ENCODE measurements at regions not wholly inside any gene's neighbourhood (a gene's known extent, or its start where the extent isn't known, plus 50 kb on each side); places are given as distances from the start of the nearest gene placed in this dataset.
"Not testable (repeated sequence)": the region's sequence is repeated elsewhere in the genome, so short reads cannot be mapped to it uniquely, and the experiment has no call there.

GRCh38 chr6:80974579-80974978, 777.9 kb downstream of the TENT5A start:
- no peak for DNase-seq

DNA sequence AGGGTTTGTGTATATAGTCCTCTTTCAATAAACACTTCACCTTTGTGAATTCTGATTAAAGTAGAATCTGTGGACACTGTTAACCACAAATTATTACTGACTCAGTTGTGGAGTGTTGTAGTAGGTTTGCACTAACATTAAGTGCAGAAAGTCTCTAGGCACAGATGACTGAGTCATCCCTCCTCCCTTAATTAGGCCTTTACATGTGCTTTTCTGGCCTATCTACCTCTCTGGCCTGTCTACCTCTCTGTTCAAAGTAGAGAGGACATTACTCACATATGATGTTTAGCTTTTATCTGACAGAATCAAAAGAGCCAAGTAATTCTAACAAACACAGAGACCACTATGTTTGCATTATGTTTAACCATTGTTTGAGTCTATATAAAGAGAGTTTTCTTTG, 783.0 kb downstream of the TENT5A start:
- peak; percentile 63 for DNase-seq

- DNase-seq, result no peak
Observed at GRCh38 chr6:80967609-80968008, 784.9 kb downstream of the TENT5A start.

DNA sequence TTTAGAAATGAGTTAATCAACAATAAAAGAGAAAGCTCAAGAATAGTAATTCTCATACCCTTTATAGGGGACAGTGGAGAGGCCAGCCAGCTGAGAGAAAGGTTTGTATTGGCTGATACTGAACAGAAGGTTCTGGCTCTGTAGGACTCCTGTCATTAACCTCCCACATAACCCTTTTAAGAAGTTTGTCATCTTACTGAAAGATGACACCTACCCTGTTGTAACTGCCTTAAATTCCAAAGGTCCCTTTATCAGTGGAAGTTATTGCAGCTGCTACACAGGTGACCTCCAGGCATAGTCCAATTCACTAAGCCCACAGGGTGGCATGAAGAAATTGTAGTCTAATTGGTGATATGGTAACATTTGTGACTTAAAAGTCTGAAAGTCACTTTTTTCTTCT, 790.1 kb downstream of the TENT5A start:
- DNase-seq, result no peak

DNA sequence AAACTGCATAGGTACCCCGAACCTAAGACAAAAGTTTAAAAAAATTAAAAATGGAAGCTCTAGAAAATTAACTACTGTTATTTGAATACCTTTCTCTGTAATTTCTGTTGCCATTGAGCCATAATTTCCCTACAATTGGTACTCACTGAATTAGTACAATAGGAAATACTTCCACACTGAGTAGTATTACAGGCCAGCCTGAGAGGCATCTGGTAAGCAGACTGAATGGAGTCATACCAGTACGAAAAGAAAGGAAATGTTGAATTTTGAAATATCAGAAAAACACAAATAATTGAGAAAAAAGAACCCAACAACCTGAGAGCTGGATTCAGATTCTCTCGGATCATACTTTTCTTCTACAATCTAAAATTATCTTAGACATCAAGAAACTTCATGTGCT, 791.3 kb downstream of the TENT5A start:
- DNase-seq, result no peak

DNA sequence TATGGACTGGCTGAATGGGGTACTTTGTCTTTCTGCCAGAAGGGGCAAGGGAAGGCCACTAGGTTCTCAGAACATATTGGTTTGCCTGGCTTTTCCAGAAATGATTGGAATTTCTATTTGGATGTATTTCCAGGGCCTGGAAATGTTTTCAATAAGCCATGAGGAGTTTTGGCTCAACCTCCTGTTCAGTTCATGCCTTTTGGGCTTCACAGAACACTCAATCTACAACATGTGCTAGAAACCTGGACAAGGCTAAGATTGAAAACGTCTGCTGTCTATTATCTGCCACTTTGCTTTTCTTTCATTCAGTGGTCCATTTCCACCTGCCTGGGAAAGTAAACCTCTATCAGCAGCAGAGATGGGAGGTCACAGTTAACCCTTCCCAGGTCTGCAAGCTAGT, 793.4 kb downstream of the TENT5A start:
- DNase-seq, result no peak

DNA sequence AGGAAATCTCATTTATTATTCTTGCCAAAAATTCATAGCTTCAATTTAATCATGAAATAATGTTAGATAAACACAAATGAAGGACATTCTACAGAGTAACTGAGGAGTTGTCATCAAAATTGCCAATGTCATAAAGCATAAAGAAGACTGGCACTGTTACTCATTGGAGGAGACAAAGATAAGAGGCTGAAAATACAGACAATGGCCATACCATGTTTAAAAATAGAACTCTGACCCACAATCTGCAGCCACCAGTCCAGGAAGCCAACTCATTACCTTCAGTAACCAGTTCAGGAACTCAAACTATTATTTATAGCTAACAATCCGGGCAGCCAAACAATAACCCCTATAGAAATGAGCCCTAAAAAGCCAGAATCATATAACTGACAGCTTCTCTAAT, 795.6 kb downstream of the TENT5A start:
- DNase-seq, result no peak

- DNase-seq, result not testable (repeated sequence)
Observed at GRCh38 chr6:80952479-80952878, 800.0 kb downstream of the TENT5A start.

GRCh38 chr6:80946402-80946801, 806.1 kb downstream of the TENT5A start:
- no peak for DNase-seq

GRCh38 chr6:80942911-80943310, 809.6 kb downstream of the TENT5A start:
- DNase-seq, result no peak

DNA sequence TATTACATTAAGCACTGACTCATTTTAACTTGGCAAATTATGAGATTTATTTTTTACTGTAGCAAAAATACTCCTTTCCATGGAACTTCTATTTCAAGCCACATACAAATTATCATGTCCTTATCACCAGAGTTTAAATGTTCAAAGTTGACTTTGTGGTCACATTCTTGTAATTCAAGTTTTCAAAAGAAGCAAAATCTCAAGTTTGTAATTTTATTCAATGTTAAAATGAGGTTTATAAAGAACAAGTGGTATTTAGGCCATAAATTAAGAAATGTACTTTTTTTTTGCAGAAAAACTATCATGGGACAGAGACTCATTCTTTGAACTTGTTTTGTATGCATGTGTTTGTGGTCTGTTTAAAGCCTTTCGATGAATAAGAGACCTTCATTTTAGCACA, 811.5 kb downstream of the TENT5A start:
- DNase-seq, result no peak

DNA sequence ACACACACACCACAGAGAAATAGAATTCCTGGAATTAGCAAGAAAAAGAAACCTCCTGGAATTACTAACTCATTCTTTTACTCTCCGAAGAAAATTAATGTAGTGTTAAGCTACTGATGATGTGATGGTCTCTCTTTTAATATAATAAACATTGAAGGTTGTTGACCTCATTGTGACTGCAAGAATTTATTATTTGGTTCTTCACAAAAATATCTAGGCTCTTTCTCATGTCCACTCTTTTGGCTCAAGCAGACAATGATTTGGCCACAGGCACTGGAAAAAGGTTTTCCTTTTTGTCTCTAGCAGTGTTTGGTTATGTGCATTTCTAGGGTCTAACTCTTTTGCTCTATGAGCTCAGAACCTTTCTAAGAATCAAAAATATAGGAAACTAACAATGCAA, 811.9 kb downstream of the TENT5A start:
- no peak for DNase-seq

DNA sequence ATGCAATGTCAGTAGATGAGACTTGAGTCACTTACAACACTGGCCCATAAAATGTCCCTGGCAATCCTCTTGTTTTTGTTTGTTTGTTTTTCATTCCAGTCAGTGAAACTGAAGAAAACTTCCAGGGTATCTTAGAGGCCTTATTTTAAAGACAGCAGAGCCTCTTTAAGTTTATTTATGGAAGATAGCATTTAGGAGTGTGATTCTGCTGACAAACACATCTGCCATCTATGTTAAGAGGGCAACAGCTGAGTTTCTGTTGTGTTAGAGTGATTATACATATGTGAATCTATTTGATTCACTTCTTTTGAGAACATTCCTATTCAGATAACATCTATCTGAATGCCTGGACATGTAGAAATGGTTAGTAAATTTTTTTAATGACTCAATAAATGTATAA, 812.6 kb downstream of the TENT5A start:
- no peak for DNase-seq

GRCh38 chr6:80939480-80939879, 813.0 kb downstream of the TENT5A start:
- DNase-seq, result no peak

DNA sequence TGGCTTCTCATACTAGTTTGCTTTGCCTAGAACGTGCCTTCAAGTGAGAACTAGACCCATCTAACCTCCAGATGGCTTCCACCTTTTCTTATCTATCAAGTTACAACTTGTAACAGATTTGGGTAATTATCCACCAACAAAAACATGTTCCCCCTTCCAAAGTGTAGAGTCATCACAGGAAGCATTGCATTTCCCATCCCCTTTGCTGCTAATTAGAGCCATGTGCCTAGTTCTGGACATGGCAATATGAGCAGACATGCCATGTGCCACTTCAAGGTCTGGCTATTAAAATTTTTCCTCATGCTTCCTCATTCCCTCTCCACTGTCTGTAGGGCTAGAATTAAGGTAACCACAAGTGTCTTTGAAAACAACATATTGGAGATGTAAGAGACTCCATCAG, 814.4 kb downstream of the TENT5A start:
- DNase-seq, result no peak

GRCh38 chr6:80932359-80932758, 820.1 kb downstream of the TENT5A start:
- DNase-seq, result no peak

GRCh38 chr6:80930376-80930775, 822.1 kb downstream of the TENT5A start:
- DNase-seq, result no peak

DNA sequence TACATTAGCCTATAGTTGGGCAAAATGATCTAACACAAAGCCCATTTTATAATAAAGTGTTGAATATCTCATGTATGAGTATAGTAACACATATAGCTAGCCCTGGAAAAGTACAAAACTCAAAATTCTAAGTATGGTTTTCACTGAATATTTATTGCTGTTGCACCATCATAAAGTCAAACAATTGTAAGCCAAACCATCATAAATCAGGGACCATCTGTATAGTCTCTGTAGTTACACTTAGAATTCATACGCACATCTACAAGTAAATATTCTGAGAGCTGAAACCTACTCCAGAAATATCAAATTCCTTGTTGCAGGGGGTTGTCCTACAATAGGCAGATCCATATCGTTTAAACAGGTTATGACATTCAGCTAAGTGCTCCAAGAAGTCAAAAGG, 817.3 kb downstream of the BCKDHB start:
- DNase-seq, result no peak

- no peak for DNase-seq
Observed at GRCh38 chr6:80922916-80923455, 816.5 kb downstream of the BCKDHB start.

- no peak for DNase-seq
Observed at GRCh38 chr6:80921861-80922460, 815.5 kb downstream of the BCKDHB start.

DNA sequence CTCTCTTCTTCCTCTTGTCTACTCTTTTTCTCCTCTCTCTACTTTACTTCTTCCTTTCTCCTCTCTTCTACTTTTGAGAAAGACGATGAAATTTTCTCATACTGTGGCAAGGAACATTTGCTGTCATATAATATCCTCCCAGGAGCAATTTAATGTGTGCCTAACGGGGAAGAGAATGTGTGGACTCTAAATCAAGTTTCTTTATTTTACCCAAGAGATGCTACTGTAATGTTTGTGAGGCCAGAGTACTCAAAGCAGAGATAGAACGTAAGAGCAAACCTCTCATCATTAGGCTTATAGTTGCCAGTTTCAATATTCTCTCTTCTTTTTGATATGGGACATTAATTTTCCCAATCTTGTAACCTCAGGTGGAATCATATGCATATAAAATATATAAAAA, 801.4 kb downstream of the BCKDHB start:
- no peak for DNase-seq

GRCh38 chr6:80903711-80904110, 797.2 kb downstream of the BCKDHB start:
- no peak for DNase-seq

DNA sequence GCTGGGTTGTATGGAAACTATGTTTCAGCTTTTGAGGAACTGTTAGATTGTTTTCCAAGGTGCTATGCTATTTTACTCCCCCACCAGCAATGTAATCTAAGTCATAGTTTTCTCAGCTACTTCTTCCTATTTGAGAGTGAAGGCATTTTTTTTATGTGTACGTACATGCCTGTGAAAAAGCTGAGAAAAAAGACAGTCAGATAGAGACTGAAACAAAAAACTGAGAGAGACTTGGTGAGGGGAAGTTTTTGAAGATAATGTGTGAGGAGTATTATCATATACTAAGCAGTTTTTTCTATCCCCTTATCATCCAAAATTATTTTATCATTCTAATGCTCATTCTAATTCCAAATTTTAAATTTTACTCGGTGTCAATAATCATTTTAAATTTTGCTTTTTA, 780.0 kb downstream of the BCKDHB start:
- no peak for DNase-seq

- DNase-seq, result no peak
Observed at GRCh38 chr6:80872951-80873308, 766.5 kb downstream of the BCKDHB start.

DNA sequence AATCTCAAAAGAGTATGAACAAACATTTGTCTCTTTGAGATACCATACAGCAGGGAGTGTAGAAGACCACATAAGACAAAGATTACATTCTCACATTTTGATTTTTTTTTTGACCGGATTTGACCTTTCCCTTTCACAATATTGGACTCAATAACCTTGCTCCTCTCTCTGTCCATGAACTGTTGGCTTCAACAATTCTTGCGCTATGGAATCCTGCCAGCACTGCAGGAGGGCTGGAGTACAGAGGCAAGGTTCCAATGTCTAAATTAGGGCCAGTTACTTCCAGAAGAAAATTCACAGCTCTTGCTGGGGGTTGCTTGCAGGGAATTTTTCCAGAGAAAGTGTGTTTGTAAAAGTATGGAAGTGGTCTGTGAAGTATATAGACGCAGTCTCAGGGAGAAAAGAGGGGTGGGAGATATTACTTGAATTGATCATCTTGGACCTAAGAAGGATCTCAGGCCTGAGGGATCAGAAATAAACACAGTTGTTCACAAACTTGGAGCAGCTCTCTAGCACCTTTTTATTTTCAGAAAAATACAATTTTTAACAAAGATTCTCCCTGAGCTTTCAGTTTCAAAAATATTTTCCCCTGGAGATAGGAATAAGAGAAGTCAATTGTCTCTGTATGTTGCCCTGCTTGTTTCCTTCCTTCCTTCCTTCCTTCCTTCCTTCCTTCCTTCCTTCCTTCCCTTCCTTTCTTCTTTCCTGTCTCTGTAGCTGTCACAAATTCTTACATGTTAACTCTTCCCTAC, 765.9 kb downstream of the BCKDHB start:
- DNase-seq, result no peak

Data from NCI-H748 treated with DMSO at 0.1 percent for 48 hours (cell line).